Parathyroid adenoma (tissue), 2 donors: ENCODE measurements at regions not wholly inside any gene's neighbourhood (a gene's known extent, or its start where the extent isn't known, plus 50 kb on each side); places are given as distances from the start of the nearest gene placed in this dataset.

Experiments used
- H2AFZ ChIP-seq: fragments of 300-600 bp; sonication (generic); one replicate; pipeline ENCODE4 v1.7.0; 2017; ENCODE audit warnings: antibody characterized with exemption, mild to moderate bottlenecking
- H3K27ac ChIP-seq: fragments of 300-600 bp; sonication (generic); one replicate; pipeline ENCODE4 v1.7.0; 2017
- H3K27me3 ChIP-seq: fragments of 300-600 bp; sonication (generic); one replicate; pipeline ENCODE4 v1.7.0; 2017; ENCODE audit warnings: low read length; ENCODE audit not compliant: control insufficient read depth, insufficient read depth
- H3K36me3 ChIP-seq: fragments of 300-600 bp; sonication (generic); one replicate; pipeline ENCODE4 v1.7.0; 2017; ENCODE audit warnings: low read length; ENCODE audit not compliant: control insufficient read depth, insufficient read depth
- H3K4me1 ChIP-seq: fragments of 300-600 bp; sonication (generic); one replicate; pipeline ENCODE4 v1.7.0; 2017; ENCODE audit warnings: control low read depth
- H3K4me2 ChIP-seq: fragments of 300-600 bp; sonication (generic); one replicate; pipeline ENCODE4 v1.7.0; 2017; ENCODE audit warnings: low read length
- H3K4me3 ChIP-seq: fragments of 300-600 bp; sonication (generic); one replicate; pipeline ENCODE4 v1.7.0; 2017; ENCODE audit warnings: low read depth, low read length
- H3K79me2 ChIP-seq: fragments of 300-600 bp; sonication (generic); one replicate; pipeline ENCODE4 v1.7.0; 2017; ENCODE audit warnings: control low read depth
- H3K9ac ChIP-seq: fragments of 300-600 bp; sonication (generic); one replicate; pipeline ENCODE4 v1.7.0; 2017; ENCODE audit warnings: mild to moderate bottlenecking
- H3K9me3 ChIP-seq: fragments of 300-600 bp; sonication (generic); one replicate; pipeline ENCODE4 v1.7.0; 2017; ENCODE audit warnings: low read length; ENCODE audit not compliant: control insufficient read depth
- TF ChIP-seq, protein P1 (sequence below): fragments of 300-600 bp; sonication (generic); IDR thresholded peaks from one replicate; pipeline ENCODE4 v1.7.0; 2017; ENCODE audit warnings: antibody characterized with exemption, mild to moderate bottlenecking
- donor health status: primary hyperparathyroidism.

GRCh38 chr4:188941524-188942119 is 802.4 kb downstream of the TRIML1 start:
- H3K79me2 ChIP-seq, result no peaks in the 10 kb centered on the region
- TF ChIP-seq, protein P1, sequence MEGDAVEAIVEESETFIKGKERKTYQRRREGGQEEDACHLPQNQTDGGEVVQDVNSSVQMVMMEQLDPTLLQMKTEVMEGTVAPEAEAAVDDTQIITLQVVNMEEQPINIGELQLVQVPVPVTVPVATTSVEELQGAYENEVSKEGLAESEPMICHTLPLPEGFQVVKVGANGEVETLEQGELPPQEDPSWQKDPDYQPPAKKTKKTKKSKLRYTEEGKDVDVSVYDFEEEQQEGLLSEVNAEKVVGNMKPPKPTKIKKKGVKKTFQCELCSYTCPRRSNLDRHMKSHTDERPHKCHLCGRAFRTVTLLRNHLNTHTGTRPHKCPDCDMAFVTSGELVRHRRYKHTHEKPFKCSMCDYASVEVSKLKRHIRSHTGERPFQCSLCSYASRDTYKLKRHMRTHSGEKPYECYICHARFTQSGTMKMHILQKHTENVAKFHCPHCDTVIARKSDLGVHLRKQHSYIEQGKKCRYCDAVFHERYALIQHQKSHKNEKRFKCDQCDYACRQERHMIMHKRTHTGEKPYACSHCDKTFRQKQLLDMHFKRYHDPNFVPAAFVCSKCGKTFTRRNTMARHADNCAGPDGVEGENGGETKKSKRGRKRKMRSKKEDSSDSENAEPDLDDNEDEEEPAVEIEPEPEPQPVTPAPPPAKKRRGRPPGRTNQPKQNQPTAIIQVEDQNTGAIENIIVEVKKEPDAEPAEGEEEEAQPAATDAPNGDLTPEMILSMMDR, result no peak
- H3K27me3 ChIP-seq, result no peaks in the 10 kb centered on the region
- no peak overlapping the region for H3K27ac ChIP-seq
- H3K36me3 ChIP-seq, result no peaks in the 10 kb centered on the region
- no peak overlapping the region for H2AFZ ChIP-seq
- no peaks in the 10 kb centered on the region for H3K4me1 ChIP-seq
- H3K4me3 ChIP-seq, result no peak overlapping the region
- no peak overlapping the region for H3K9ac ChIP-seq
- no peak overlapping the region for H3K4me2 ChIP-seq
- no peaks in the 10 kb centered on the region for H3K9me3 ChIP-seq

- Histone ChIP-seq H3K36me3 (no peaks in the 10 kb centered on the region), H3K27me3 (no peaks in the 10 kb centered on the region), H3K4me2 (no peak overlapping the region), H3K9ac (no peak overlapping the region), H2AFZ (no peak overlapping the region), H3K9me3 (no peaks in the 10 kb centered on the region), H3K4me3 (no peak overlapping the region), H3K4me1 (no peaks in the 10 kb centered on the region), H3K79me2 (no peaks in the 10 kb centered on the region), H3K27ac (no peak overlapping the region)
- TF ChIP-seq, protein P1, result no peak
Measured at GRCh38 chr4:188942606-188943005, 803.4 kb downstream of the TRIML1 start.

- no peaks in the 10 kb centered on the region for H3K9me3 ChIP-seq
- no peak overlapping the region for H2AFZ ChIP-seq
- no peaks in the 10 kb centered on the region for H3K27me3 ChIP-seq
- H3K36me3 ChIP-seq, result no peaks in the 10 kb centered on the region
- no peak overlapping the region for H3K9ac ChIP-seq
- H3K4me2 ChIP-seq, result no peak overlapping the region
- TF ChIP-seq, protein P1, result no peak
- no peaks in the 10 kb centered on the region for H3K4me1 ChIP-seq
- no peaks in the 10 kb centered on the region for H3K79me2 ChIP-seq
- H3K27ac ChIP-seq, result no peak overlapping the region
- H3K4me3 ChIP-seq, result no peak overlapping the region
Measured at GRCh38 chr4:188949596-188949995, 810.4 kb downstream of the TRIML1 start.

DNA sequence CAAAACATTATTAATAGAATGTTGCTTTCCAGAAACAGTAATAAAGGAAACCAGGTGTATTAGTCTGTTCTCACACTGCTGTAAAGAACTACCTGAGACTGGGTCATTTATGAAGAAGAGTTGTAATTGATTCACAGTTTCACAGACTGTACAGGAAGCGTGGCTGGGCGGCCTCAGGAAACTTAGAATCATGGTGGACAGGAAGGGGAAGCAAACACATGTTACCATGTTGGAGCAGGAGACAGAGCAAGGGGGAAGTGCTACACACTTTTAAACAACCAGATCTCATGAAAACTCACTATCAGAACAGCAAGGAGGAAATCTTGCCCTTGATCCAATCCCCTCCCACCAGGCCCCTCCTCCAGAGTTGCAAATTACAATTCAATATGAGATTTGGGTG is 815.8 kb downstream of the TRIML1 start:
- H3K4me1 ChIP-seq, result no peaks in the 10 kb centered on the region
- TF ChIP-seq, protein P1, result no peak
- H2AFZ ChIP-seq, result no peak overlapping the region
- H3K9me3 ChIP-seq, result no peaks in the 10 kb centered on the region
- no peak overlapping the region for H3K4me2 ChIP-seq
- no peak overlapping the region for H3K4me3 ChIP-seq
- no peak overlapping the region for H3K9ac ChIP-seq
- no peaks in the 10 kb centered on the region for H3K36me3 ChIP-seq
- H3K27ac ChIP-seq, result no peak overlapping the region
- no peaks in the 10 kb centered on the region for H3K79me2 ChIP-seq
- H3K27me3 ChIP-seq, result no peaks in the 10 kb centered on the region

DNA sequence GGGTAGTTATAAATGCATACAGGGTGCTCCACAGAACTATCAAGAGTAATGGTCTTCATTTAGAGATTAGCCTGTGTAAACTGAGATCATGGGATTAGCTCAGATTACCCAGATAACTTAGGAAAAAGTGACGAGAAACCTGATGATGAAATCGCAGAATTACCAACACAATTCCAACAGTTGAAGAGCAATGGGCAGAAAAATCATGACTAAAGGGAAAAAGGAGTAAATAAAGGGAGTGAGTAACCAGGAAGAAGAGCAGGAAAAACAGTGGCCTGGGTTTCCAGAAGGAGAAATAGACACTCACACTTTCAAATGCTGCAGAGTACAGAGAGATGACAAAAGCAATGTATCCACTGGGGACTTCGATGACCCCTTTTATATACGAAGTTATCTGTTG is 817.3 kb downstream of the TRIML1 start:
- Histone ChIP-seq H3K4me1 (no peaks in the 10 kb centered on the region), H3K4me3 (no peak overlapping the region), H3K4me2 (no peak overlapping the region), H3K27ac (no peak overlapping the region), H2AFZ (no peak overlapping the region), H3K79me2 (no peaks in the 10 kb centered on the region), H3K27me3 (no peaks in the 10 kb centered on the region), H3K9ac (no peak overlapping the region), H3K36me3 (no peaks in the 10 kb centered on the region), H3K9me3 (no peaks in the 10 kb centered on the region)
- TF ChIP-seq, protein P1, result no peak
